NCI-H2081 treated with DMSO at 0.1 percent for 48 hours (cell line): ENCODE measurements at regions not wholly inside any gene's neighbourhood (a gene's known extent, or its start where the extent isn't known, plus 50 kb on each side); places are given as distances from the start of the nearest gene placed in this dataset.

Source experiments
- DNase-seq: peaks from one replicate; lab custom pipeline; 2025; lab: John Stamatoyannopoulos, UW

DNA sequence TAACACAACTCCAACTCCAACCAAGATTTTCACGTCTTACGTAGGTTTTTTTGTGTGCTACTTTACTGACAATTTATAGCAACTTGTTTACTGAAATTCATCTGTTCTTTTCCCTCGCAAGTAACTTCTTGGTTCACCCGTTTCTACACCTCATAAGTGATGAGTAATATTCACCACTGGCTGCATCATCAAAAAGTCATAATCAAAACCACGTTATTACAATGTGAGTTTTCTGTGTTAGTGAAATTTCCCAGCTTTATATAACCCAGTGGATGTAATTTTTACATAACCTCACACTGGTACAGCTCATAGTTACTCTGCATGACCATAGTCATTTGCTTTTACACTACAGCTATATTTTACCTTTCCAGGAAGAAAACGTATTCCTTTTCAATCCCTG is 401.1 kb upstream of the LYPLAL1 start:
- DNase-seq, result no peak

DNA sequence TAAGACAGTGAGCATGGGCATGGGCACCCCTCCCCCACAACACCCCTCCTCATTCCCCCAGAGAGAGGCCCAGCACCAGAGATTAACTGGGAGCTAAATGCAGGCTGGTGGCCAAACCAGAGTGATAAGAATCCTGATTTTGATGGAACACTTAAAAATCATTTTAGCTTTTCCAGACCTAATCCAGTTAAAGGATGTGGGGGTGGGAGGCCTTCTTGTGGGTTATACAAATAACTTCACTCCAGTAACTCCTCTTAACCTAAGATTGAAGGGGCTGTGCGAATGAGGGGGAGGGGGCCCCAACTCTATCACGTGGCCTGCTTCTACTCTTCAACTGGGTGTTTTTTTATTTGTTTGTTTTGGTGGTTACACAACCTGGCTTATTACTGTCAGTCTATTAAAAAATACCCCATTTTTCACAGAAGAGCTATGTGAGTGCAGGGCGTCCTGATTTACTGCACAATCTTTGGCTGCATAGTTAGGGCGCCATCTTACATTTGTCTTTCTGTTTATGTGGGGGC is 398.1 kb upstream of the LYPLAL1 start:
- no peak for DNase-seq

GRCh38 chr1:218778257-218779126 is 395.2 kb upstream of the LYPLAL1 start:
- DNase-seq, result no peak

DNA sequence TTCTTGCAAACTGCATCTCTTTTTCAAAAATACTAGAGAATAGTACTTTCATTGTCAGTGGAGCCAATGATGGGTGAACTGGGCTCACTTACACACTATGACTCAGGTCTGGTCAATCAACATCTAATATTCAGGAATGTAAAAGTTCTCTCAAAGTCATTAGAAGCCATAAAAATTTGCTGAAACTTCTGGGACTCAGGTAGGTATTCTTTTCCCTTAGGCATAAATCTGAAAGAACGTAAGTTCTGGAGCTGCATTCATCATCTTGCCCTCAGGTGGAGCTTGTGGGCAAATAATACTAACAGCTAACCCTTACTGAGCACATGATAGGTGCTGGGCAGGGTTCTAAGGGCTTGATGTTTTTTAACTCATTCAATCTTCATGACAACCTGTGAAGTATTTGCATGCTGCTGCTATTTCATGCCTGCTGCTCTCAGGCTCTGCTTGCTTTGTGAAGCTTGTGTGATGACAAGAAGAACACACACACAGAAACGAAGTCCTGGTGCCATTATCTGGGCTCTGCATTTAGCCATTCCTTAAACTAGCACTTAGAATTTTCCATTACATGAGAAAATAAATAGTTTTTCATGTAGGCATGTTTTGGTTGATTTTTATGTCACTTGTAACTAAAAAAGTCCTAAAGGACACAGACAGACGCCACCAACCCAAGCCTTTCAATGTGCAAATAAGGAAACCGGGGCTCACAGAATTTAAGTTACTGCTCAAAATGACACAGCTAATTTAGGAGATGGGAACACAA is 394.2 kb upstream of the LYPLAL1 start:
- DNase-seq, result no peak

GRCh38 chr1:218783131-218783530 is 390.5 kb upstream of the LYPLAL1 start:
- DNase-seq, result no peak

GRCh38 chr1:218783916-218784315 is 389.8 kb upstream of the LYPLAL1 start:
- no peak for DNase-seq

DNA sequence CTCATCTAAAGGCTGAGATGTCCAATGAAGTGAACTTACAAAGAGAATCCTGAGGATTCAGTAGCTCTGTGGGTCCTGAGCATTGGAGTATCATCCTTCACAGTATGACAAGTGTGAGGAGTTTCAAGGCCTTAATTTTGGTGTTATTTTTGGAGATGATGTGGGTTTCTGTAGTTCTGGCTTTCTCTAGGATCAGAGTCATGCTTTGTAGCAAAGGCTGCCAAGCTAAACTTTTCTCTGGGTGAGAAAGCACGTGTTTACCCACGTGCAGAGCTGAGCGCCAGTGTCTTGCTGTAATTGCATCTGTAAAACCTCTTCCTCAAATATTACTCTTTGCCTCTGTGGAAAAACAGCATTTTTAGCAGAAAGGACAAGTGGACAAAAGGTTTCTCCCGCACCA is 387.8 kb upstream of the LYPLAL1 start:
- DNase-seq, result no peak

GRCh38 chr1:218787826-218788225 is 385.9 kb upstream of the LYPLAL1 start:
- DNase-seq, result no peak

- no peak for DNase-seq
These were observed 376.9 kb upstream of the LYPLAL1 start for GRCh38 chr1:218796773-218797172.

GRCh38 chr1:218802799-218803198 is 370.9 kb upstream of the LYPLAL1 start:
- DNase-seq, result no peak

DNA sequence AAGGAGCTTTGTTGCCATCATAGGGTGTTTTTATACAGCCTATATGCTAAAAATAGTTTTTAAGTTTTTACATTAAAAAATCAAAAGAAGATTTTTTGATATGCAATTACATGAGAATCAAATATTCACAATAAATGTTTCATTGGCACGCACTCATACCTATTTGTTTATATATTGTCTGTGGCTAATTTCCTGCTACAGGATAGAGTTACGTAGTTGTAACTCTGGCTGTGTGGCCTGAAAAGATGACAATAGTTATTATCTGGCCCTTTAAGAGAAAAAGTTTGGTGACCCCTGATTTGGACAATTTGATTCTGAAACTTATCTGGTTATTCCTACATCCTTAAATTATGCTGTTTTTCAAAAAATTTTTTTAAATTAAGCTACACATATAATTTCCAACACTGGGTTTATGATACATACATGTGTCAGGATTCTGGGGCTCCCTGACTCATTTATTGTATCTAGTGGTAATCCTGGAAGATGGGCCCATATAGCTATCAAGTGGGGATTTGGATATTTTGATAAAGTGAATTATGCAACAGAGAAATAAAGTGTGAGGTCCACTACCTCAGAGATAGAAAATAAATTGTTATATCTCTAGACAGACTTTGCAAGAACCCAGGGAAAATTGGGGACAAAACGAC is 370.2 kb upstream of the LYPLAL1 start:
- DNase-seq, result no peak

DNA sequence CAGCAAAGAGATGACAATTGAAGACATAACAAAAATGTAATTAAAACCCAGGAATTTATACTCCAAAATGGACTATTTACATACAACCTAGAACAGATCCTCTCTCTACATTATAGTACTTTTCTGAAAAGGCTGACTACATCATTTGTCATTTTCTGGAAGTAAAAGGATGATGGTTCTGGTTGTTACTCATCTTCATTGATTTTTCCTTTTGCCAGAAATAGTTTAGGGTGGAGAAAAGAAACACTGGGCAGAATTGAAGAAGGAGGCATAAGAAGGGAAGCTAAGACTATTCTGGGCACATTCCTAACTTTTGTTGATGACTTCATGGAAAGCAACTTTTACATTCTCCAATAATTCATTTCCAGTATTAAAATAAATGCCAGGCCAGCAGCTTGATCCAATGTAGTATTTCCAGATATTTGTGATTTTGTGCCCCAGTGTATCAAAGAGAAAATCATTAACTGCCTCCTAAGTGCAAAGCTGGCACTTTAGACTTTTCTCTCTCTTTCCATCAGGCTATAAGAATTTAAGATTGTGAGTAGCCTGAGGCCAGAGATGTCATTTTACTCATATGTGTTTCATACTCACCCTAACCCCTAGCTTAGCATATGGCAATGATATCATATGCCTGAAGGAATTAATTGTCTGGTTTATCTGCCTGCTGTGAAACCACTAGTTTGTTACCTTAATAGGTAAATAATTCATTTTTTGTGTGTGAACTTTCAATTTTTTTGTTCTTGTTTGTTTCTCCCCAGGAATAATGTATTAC is 369.5 kb upstream of the LYPLAL1 start:
- DNase-seq, result no peak

GRCh38 chr1:218809061-218809460 is 364.6 kb upstream of the LYPLAL1 start:
- DNase-seq, result no peak

GRCh38 chr1:218809625-218810024 is 364.1 kb upstream of the LYPLAL1 start:
- no peak for DNase-seq

DNA sequence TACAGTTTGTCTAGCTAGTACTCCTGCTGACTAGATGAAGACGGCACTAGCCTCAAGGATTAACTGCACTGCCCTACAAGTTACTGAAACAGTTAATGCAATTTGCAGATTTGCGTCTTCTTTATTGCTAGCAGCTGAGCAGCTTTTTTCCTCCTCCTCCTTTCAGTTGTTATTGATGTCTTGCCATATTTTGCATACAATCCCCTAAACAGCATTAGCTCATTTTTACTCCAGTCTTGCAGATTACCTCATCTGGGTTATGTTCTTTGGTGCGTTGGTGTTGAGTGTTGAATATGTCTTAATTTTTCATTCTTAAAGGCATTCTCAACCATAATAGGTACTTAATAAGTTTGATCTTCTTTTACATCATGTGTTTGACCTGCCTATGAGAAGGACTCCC is 363.4 kb upstream of the LYPLAL1 start:
- DNase-seq, result no peak

DNA sequence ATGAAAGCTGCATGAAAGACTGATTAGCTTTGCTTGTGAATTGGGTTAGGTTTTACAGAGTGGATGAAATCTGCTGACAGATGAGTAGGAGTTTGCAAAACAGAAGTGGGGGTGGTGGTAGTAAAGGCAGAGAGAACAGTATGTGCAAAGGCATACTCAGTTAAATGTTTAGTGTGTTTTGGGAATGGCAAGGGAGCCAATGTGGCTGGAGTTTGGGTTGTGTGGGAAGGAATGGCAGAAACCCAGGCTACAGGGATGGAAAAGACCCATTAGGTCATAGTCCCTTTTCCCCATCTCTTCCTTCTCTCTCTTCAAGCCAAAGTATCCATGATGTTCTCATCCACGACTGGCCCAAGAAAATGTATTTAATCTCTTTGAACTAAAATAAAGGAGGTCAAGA is 362.2 kb upstream of the LYPLAL1 start:
- no peak for DNase-seq

DNA sequence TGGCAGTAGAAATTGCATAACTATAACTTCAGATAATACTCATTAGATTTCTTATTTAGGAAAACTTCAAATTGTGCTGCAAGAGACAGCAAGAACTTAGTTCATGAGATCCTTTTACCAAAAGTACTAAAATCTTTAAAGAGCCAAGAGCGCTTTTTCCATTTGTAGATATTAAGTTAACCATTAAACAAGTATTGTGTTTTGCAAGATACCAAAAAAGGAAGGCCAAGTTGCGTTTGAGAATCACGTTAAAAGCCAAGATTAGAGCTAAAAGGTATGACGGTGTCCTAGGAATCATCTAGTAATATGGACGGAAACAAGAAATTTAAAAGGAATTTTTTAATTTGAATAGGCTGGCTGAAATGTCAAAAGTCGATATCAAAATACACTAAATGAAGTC is 361.3 kb upstream of the LYPLAL1 start:
- no peak for DNase-seq

DNA sequence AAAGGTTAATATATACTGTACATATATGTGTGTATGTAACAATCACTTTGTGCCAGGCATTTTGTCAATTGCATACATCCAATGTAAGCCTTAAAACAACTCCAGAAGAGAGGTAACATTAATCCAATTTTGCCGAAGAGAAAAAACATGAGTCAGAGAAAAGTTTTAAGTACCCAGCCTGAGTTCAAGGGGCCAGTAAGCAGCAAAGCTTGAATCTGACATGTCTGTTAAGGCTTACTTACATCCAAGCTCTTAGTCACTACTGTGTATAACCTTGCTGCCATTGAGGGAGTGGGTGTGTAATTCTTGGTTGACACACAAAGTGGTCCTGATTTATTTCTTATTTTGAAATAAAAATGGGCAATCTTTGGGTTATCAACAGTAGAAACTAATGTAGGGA is 360.4 kb upstream of the LYPLAL1 start:
- no peak for DNase-seq

DNA sequence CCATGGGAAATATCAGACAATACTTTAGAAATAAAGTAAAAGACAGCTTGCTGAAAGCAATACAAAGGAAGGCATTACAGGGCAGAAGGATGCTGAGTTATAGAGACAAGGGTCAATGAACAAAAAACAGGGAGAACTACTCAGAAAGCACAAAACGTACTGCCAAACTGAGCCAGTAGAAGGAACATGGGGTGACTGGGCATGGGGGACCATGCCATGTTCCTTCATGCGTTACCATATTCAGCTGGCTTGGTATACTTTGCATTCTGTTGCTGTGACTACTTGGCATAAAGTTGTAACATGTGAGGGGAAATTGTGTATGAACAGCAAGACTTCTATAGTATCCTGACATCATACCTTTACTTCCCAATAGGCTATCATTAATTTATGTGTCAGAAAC is 358.6 kb upstream of the LYPLAL1 start:
- DNase-seq, result no peak

DNA sequence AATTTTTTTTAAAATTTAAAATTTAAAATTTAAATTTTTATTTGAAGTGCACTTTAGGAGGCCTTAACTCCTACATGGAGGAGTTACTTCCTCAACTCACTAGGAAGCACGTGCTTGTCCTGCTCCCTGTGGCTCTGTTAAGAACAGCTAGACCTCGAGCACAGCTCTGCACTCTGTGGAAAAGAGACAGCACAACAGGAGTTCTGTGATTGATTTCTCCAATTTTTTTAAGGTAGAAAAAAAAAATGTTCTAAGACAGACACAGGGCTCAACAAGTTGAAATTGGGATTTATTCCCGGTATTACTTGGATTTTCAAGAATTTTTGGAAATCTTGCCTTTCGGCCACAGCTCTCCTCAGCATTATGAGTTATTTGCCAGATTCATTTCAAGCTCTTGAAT is 356.6 kb upstream of the LYPLAL1 start:
- DNase-seq, result no peak

DNA sequence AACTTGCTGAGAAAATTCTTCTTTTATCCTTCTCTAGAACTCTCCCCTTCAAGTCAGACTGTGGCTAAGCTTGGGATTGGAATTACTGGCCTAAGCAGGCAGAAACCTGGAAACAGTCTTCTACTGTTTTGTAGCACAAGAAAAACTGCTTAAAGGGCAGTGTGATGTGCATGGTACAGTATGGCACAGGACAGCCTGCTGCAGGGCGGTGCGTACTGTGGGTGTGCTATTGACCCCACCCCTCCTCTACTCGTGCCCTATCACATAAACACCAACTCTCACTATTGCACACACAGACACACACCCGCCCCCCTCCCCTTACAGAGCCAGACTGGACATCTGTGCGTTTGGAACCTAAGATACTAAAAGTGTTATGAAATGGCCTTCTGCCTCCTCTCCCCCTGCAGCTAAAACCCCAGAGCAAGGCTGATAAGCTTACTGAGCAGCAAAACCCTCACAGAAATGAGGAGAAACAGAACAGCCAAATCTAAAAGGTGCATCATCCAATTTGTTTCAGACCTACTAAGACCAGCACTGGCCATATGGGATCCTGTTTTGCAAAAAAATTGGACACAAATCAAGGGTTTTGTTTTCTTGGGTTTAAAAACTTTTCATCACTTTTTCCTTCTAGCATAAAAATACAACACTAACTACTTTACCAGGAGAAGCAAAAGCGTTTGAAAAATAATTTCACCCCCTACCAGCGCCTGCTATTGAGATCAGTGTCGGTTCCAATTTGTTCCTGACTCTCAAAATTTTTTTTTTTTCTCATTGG is 355.8 kb upstream of the LYPLAL1 start:
- no peak for DNase-seq
